ENCODE measurements at regions not wholly inside any gene's neighbourhood (a gene's known extent, or its start where the extent isn't known, plus 50 kb on each side); places are given as distances from the start of the nearest gene placed in this dataset.

DNA sequence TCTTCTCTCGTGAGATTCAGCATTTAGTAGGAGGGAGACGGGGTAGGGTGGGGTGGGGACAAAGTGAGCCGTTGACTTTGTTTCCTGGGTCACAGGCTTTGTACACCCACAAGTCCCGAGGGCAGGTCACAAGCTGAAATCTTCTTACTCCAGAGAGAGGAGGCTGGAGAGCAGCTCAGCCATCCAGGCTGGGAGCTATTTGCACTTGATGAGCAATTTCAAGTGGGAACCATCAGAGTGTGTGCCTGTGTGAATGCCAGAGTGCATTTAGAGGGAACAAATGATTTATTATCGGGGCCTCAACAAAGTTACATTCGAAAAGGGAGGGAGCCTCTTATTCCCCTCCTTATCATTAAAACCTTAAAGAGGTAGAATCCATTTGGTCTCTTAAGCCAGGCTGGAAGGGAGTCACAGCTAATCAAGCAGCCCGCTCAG lies 155.7 kb upstream of the JARID2 start:
- ATAC-seq (no peak), DNase-seq (ENCODE audit: low read depth, low spot score) (no peak)
- Histone ChIP-seq H3K4me1 (ENCODE audit: control insufficient read depth, insufficient read depth, low read length) (no peaks in the 10 kb centered on the region), H3K9me3 (ENCODE audit: control insufficient read depth, insufficient read depth, low read depth, low read length) (no peaks in the 10 kb centered on the region), H3K27me3 (ENCODE audit: control insufficient read depth, insufficient read depth, low read length) (no peaks in the 10 kb centered on the region), H3K36me3 (ENCODE audit: control insufficient read depth, insufficient read depth, low read length) (no peaks in the 10 kb centered on the region), H3K27ac (ENCODE audit: low read length) (no peak overlapping the region), H3K4me3 (ENCODE audit: low read depth in 2 of 2, low read length in 2 of 2) (no peak overlapping the region)
- CTCF ChIA-PET = no interaction called here
- POLR2A ChIA-PET = no interaction called here
- in situ Hi-C loops (cut with HindIII; ENCODE audit: low pct_unique_long_range_greater_than_20kb, low sequenced_read_pairs) (no loop called here), intact Hi-C loops (cut with micrococcal nuclease; ENCODE audit: unreplicated experiment) (no loop called here)
- BruUV-seq (replicated peaks) = no TSS peak
- no peak for TF ChIP-seq POLR2AphosphoS5 (IDR thresholded peaks at IDR 0.05; ENCODE audit: low read depth, low read length)
- TF ChIP-seq SIN3A (IDR thresholded peaks at IDR 0.05; ENCODE audit: borderline replicate concordance, insufficient read depth, low read depth, low read length) = no peak
- no peak for TF ChIP-seq TCF7L2 (IDR thresholded peaks at IDR 0.05; ENCODE audit: low read depth, low read length)
- TF ChIP-seq REST (IDR thresholded peaks at IDR 0.05; ENCODE audit: insufficient read depth in 1 of 2, low read depth in 2 of 2, low read length in 1 of 2) = no peak
- TF ChIP-seq, protein P1, sequence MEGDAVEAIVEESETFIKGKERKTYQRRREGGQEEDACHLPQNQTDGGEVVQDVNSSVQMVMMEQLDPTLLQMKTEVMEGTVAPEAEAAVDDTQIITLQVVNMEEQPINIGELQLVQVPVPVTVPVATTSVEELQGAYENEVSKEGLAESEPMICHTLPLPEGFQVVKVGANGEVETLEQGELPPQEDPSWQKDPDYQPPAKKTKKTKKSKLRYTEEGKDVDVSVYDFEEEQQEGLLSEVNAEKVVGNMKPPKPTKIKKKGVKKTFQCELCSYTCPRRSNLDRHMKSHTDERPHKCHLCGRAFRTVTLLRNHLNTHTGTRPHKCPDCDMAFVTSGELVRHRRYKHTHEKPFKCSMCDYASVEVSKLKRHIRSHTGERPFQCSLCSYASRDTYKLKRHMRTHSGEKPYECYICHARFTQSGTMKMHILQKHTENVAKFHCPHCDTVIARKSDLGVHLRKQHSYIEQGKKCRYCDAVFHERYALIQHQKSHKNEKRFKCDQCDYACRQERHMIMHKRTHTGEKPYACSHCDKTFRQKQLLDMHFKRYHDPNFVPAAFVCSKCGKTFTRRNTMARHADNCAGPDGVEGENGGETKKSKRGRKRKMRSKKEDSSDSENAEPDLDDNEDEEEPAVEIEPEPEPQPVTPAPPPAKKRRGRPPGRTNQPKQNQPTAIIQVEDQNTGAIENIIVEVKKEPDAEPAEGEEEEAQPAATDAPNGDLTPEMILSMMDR (IDR thresholded peaks at IDR 0.05) = no peak

GRCh38 chr6:15090745-15091384 lies 155.0 kb upstream of the JARID2 start:
- ChIA-PET POLR2A (no interaction called here), CTCF (interaction anchor here (0.6 kb wide), 1 partner anchor 18 kb away, joined by 4 read pairs; no protein-coding TSS in a partner anchor)
- intact Hi-C loops (cut with micrococcal nuclease; ENCODE audit: unreplicated experiment) (no loop called here), in situ Hi-C loops (cut with HindIII; ENCODE audit: low pct_unique_long_range_greater_than_20kb, low sequenced_read_pairs) (no loop called here)
- no peak for DNase-seq (ENCODE audit: low read depth, low spot score)
- BruUV-seq (replicated peaks) = no TSS peak
- TF ChIP-seq SIN3A (IDR thresholded peaks at IDR 0.05; ENCODE audit: borderline replicate concordance, insufficient read depth, low read depth, low read length) = no peak
- no peak for TF ChIP-seq POLR2AphosphoS5 (IDR thresholded peaks at IDR 0.05; ENCODE audit: low read depth, low read length)
- no peak for TF ChIP-seq REST (IDR thresholded peaks at IDR 0.05; ENCODE audit: insufficient read depth in 1 of 2, low read depth in 2 of 2, low read length in 1 of 2)
- no peak for TF ChIP-seq TCF7L2 (IDR thresholded peaks at IDR 0.05; ENCODE audit: low read depth, low read length)
- TF ChIP-seq, protein P1 (IDR thresholded peaks at IDR 0.05) = no peak
- Histone ChIP-seq H3K36me3 (ENCODE audit: control insufficient read depth, insufficient read depth, low read length) (no peaks in the 10 kb centered on the region), H3K4me1 (ENCODE audit: control insufficient read depth, insufficient read depth, low read length) (no peaks in the 10 kb centered on the region), H3K27ac (ENCODE audit: low read length) (no peak overlapping the region), H3K27me3 (ENCODE audit: control insufficient read depth, insufficient read depth, low read length) (no peaks in the 10 kb centered on the region), H3K9me3 (ENCODE audit: control insufficient read depth, insufficient read depth, low read depth, low read length) (no peaks in the 10 kb centered on the region), H3K4me3 (ENCODE audit: low read depth in 2 of 2, low read length in 2 of 2) (no peak overlapping the region)
- ATAC-seq = no peak
